ENCODE measurements at regions not wholly inside any gene's neighbourhood (a gene's known extent, or its start where the extent isn't known, plus 50 kb on each side); places are given as distances from the start of the nearest gene placed in this dataset.

GRCh38 chr15:95274101-95274500 lies 1042.7 kb downstream of the MCTP2 start:
- no peaks in the 10 kb centered on the region for H3K4me1 ChIP-seq (ENCODE audit: low read length)
- no peak overlapping the region for H3K4me3 ChIP-seq (ENCODE audit: low read length)
- H3K4me2 ChIP-seq (ENCODE audit: low read length): no peak overlapping the region
- no peaks in the 10 kb centered on the region for H3K36me3 ChIP-seq (replicated peaks; ENCODE audit: low read depth, low read length)
- no peaks in the 10 kb centered on the region for H3K27me3 ChIP-seq (ENCODE audit: low read depth, low read length)
- no peak overlapping the region for H3K27ac ChIP-seq (ENCODE audit: low read length)
- H3K79me2 ChIP-seq (ENCODE audit: low read length): no peaks in the 10 kb centered on the region
- H4K20me1 ChIP-seq (ENCODE audit: insufficient read depth, low read length): no peaks in the 10 kb centered on the region
- TF ChIP-seq, protein P1, sequence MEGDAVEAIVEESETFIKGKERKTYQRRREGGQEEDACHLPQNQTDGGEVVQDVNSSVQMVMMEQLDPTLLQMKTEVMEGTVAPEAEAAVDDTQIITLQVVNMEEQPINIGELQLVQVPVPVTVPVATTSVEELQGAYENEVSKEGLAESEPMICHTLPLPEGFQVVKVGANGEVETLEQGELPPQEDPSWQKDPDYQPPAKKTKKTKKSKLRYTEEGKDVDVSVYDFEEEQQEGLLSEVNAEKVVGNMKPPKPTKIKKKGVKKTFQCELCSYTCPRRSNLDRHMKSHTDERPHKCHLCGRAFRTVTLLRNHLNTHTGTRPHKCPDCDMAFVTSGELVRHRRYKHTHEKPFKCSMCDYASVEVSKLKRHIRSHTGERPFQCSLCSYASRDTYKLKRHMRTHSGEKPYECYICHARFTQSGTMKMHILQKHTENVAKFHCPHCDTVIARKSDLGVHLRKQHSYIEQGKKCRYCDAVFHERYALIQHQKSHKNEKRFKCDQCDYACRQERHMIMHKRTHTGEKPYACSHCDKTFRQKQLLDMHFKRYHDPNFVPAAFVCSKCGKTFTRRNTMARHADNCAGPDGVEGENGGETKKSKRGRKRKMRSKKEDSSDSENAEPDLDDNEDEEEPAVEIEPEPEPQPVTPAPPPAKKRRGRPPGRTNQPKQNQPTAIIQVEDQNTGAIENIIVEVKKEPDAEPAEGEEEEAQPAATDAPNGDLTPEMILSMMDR (IDR thresholded peaks at IDR 0.05; ENCODE audit: low read depth, low read length): no peak
- TF ChIP-seq EZH2phosphoT487 (IDR thresholded peaks at IDR 0.05; ENCODE audit: low read depth): no peak
- H3K9ac ChIP-seq (ENCODE audit: low read length): no peak overlapping the region
- no peaks in the 10 kb centered on the region for H3K9me3 ChIP-seq (ENCODE audit: insufficient read depth, low read length)
- H2AFZ ChIP-seq (ENCODE audit: low read depth, low read length): no peak overlapping the region

GRCh38 chr15:95277266-95277665 lies 1045.9 kb downstream of the MCTP2 start:
- Histone ChIP-seq H3K27ac (ENCODE audit: low read length) (no peak overlapping the region), H4K20me1 (ENCODE audit: insufficient read depth, low read length) (no peaks in the 10 kb centered on the region), H3K79me2 (ENCODE audit: low read length) (no peaks in the 10 kb centered on the region), H3K4me1 (ENCODE audit: low read length) (no peaks in the 10 kb centered on the region), H3K9me3 (ENCODE audit: insufficient read depth, low read length) (no peaks in the 10 kb centered on the region), H3K9ac (ENCODE audit: low read length) (no peak overlapping the region), H3K36me3 (replicated peaks; ENCODE audit: low read depth, low read length) (no peaks in the 10 kb centered on the region), H2AFZ (ENCODE audit: low read depth, low read length) (no peak overlapping the region), H3K4me2 (ENCODE audit: low read length) (no peak overlapping the region), H3K27me3 (ENCODE audit: low read depth, low read length) (no peaks in the 10 kb centered on the region), H3K4me3 (ENCODE audit: low read length) (no peak overlapping the region)
- TF ChIP-seq, protein P1 (IDR thresholded peaks at IDR 0.05; ENCODE audit: low read depth, low read length): no peak
- no peak for TF ChIP-seq EZH2phosphoT487 (IDR thresholded peaks at IDR 0.05; ENCODE audit: low read depth)

GRCh38 chr15:95278532-95279245 lies 1047.3 kb downstream of the MCTP2 start:
- no peak overlapping the region for H3K4me3 ChIP-seq (ENCODE audit: low read length)
- H3K36me3 ChIP-seq (replicated peaks; ENCODE audit: low read depth, low read length): no peaks in the 10 kb centered on the region
- no peak overlapping the region for H2AFZ ChIP-seq (ENCODE audit: low read depth, low read length)
- no peaks in the 10 kb centered on the region for H3K4me1 ChIP-seq (ENCODE audit: low read length)
- no peaks in the 10 kb centered on the region for H3K27me3 ChIP-seq (ENCODE audit: low read depth, low read length)
- no peak overlapping the region for H3K4me2 ChIP-seq (ENCODE audit: low read length)
- H3K27ac ChIP-seq (ENCODE audit: low read length): no peak overlapping the region
- no peak overlapping the region for H3K9ac ChIP-seq (ENCODE audit: low read length)
- TF ChIP-seq, protein P1 (IDR thresholded peaks at IDR 0.05; ENCODE audit: low read depth, low read length): no peak
- TF ChIP-seq EZH2phosphoT487 (IDR thresholded peaks at IDR 0.05; ENCODE audit: low read depth): no peak
- H3K79me2 ChIP-seq (ENCODE audit: low read length): no peaks in the 10 kb centered on the region
- H3K9me3 ChIP-seq (ENCODE audit: insufficient read depth, low read length): no peaks in the 10 kb centered on the region
- H4K20me1 ChIP-seq (ENCODE audit: insufficient read depth, low read length): no peaks in the 10 kb centered on the region

DNA sequence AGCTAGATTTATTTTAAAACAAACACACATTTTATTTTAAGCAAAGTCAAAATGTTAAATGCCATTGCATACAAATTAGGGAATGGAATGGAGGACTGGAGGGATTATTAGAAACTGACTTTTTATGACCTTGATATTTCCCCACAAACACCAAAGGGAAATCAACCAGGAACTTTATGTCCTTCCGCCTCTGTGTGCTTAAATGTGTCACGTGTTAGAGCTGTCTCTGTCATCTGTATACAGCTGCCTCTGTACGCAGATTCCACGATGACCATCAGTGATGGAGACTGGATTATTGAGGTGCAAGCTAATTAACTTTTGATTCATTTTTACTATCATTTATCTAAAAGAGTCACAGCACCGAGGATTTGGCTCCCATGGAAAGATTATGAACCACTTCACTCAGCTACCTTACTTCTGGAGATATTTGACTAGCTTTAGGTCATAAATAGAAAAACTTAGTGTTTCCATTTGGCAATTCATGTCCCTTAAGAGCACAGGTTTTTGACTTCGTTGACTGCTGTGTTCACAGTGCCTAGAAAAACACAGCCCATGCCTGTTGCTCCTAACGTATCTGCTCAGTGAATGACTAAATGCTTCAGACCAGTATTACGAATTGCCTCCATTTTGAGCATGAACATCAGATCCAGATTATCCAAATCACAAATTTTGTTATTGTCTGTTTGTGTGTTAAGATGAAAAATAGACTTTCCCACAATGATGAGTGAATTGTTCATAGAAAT lies 1048.1 kb downstream of the MCTP2 start:
- H3K36me3 ChIP-seq (replicated peaks; ENCODE audit: low read depth, low read length): no peaks in the 10 kb centered on the region
- H2AFZ ChIP-seq (ENCODE audit: low read depth, low read length): no peak overlapping the region
- no peak overlapping the region for H3K4me3 ChIP-seq (ENCODE audit: low read length)
- H3K4me2 ChIP-seq (ENCODE audit: low read length): no peak overlapping the region
- H3K4me1 ChIP-seq (ENCODE audit: low read length): no peaks in the 10 kb centered on the region
- no peak overlapping the region for H3K9ac ChIP-seq (ENCODE audit: low read length)
- H3K27ac ChIP-seq (ENCODE audit: low read length): no peak overlapping the region
- no peaks in the 10 kb centered on the region for H3K79me2 ChIP-seq (ENCODE audit: low read length)
- TF ChIP-seq, protein P1 (IDR thresholded peaks at IDR 0.05; ENCODE audit: low read depth, low read length): no peak
- TF ChIP-seq EZH2phosphoT487 (IDR thresholded peaks at IDR 0.05; ENCODE audit: low read depth): no peak
- no peaks in the 10 kb centered on the region for H4K20me1 ChIP-seq (ENCODE audit: insufficient read depth, low read length)
- H3K9me3 ChIP-seq (ENCODE audit: insufficient read depth, low read length): no peaks in the 10 kb centered on the region
- H3K27me3 ChIP-seq (ENCODE audit: low read depth, low read length): no peaks in the 10 kb centered on the region

Measured in OCI-LY3 (cell line).